Activated CD4-positive, CD25-positive, alpha-beta regulatory T cell (primary cell): ENCODE measurements at regions not wholly inside any gene's neighbourhood (a gene's known extent, or its start where the extent isn't known, plus 50 kb on each side); places are given as distances from the start of the nearest gene placed in this dataset.

ENCODE experiments used
- DNase-seq, 4 experiments: peaks; one replicate each; lab custom pipeline; 2025; lab: John Stamatoyannopoulos, UW

- DNase-seq: no peak
These were observed 255.9 kb upstream of the GLI3 start for GRCh38 chr7:42492920-42493319.

GRCh38 chr7:42491106-42491505 is 254.1 kb upstream of the GLI3 start:
- no peak for DNase-seq

GRCh38 chr7:42489299-42489698 is 252.3 kb upstream of the GLI3 start:
- no peak for DNase-seq

GRCh38 chr7:42485301-42485766 is 248.3 kb upstream of the GLI3 start:
- DNase-seq: no peak

- DNase-seq: no peak
These were observed 246.9 kb upstream of the GLI3 start for GRCh38 chr7:42483886-42484285.

GRCh38 chr7:42479816-42480633 is 243.0 kb upstream of the GLI3 start:
- no peak for DNase-seq

GRCh38 chr7:42479452-42479815 is 242.4 kb upstream of the GLI3 start:
- DNase-seq: no peak

GRCh38 chr7:42478717-42479116 is 241.7 kb upstream of the GLI3 start:
- no peak for DNase-seq

GRCh38 chr7:42476255-42476654 is 239.2 kb upstream of the GLI3 start:
- DNase-seq: no peak

- no peak for DNase-seq
These were observed 238.1 kb upstream of the GLI3 start for GRCh38 chr7:42475082-42475481.

GRCh38 chr7:42473099-42473498 is 236.1 kb upstream of the GLI3 start:
- DNase-seq: no peak

GRCh38 chr7:42471573-42472174 is 234.7 kb upstream of the GLI3 start:
- DNase-seq: no peak

- DNase-seq: no peak
These were observed 232.3 kb upstream of the GLI3 start for GRCh38 chr7:42469341-42469740.

GRCh38 chr7:42468471-42468870 is 231.5 kb upstream of the GLI3 start:
- DNase-seq: no peak

- no peak for DNase-seq
These were observed 224.5 kb upstream of the GLI3 start for GRCh38 chr7:42461537-42461936.

GRCh38 chr7:42460933-42461332 is 223.9 kb upstream of the GLI3 start:
- no peak for DNase-seq

- DNase-seq: no peak
These were observed 223.1 kb upstream of the GLI3 start for GRCh38 chr7:42460148-42460547.

- no peak for DNase-seq
These were observed 220.7 kb upstream of the GLI3 start for GRCh38 chr7:42457663-42458062.

GRCh38 chr7:42456756-42457276 is 219.8 kb upstream of the GLI3 start:
- no peak for DNase-seq

GRCh38 chr7:42456267-42456666 is 219.3 kb upstream of the GLI3 start:
- DNase-seq: no peak

- DNase-seq: no peak
These were observed 216.9 kb upstream of the GLI3 start for GRCh38 chr7:42453931-42454361.

GRCh38 chr7:42452356-42452755 is 215.3 kb upstream of the GLI3 start:
- DNase-seq: no peak

GRCh38 chr7:42449431-42449830 is 212.4 kb upstream of the GLI3 start:
- DNase-seq: no peak
